ENCODE measurements at regions not wholly inside any gene's neighbourhood (a gene's known extent, or its start where the extent isn't known, plus 50 kb on each side); places are given as distances from the start of the nearest gene placed in this dataset.

GRCh38 chr1:68767941-68768340 lies 271.1 kb upstream of the DEPDC1 start:
- TF ChIP-seq GATA3 (IDR thresholded peaks at IDR 0.05; ENCODE audit: low read depth, low read length), result no peak
- no peak for TF ChIP-seq GATA2 (IDR thresholded peaks at IDR 0.05; ENCODE audit: low read depth, low read length)
